Caco-2 (cell line): ENCODE measurements at regions not wholly inside any gene's neighbourhood (a gene's known extent, or its start where the extent isn't known, plus 50 kb on each side); places are given as distances from the start of the nearest gene placed in this dataset.

Source experiments
- BruUV-seq: library from RNA; stranded (reverse); fragments of 400-500 nt; replicated peaks from 2 replicates; lab custom pipeline; 2021; lab: Mats Ljungman, UMichigan
- CTCF ChIA-PET: fragments of 300-600 bp; sonication (Branson Sonifier 250); formaldehyde crosslinking; loops from one replicate; lab custom pipeline; 2022; ENCODE audit warnings: antibody characterized with exemption; lab: Charles Lee
- POLR2A ChIA-PET: fragments of 300-600 bp; sonication (Branson Sonifier 250); formaldehyde crosslinking; loops from one replicate; lab custom pipeline; 2022; ENCODE audit warnings: antibody characterized with exemption; lab: Charles Lee
- DNase-seq, 2 experiments: peaks; one replicate each; pipeline versions ENCODE4 v3.0.0 to v3.0.0-alpha.2; 2020 to 2022
- H3K27me3 ChIP-seq: replicated peaks from 2 replicates; pipeline ENCODE4 v1.6.0; 2011; ENCODE audit warnings: low read length; ENCODE audit not compliant: control insufficient read depth, insufficient read depth
- H3K36me3 ChIP-seq: 2 replicates; pipeline ENCODE4 v1.5.1; 2011; ENCODE audit warnings: low read length; ENCODE audit not compliant: control insufficient read depth, insufficient read depth
- H3K4me1 ChIP-seq: fragments of 250-450 bp; sonication (Bioruptor Pico); 2 replicates; pipeline ENCODE4 v1.5.1; 2020; ENCODE audit warnings: mild to moderate bottlenecking
- H3K4me3 ChIP-seq: 2 replicates; pipeline ENCODE4 v1.5.1; 2011; ENCODE audit warnings: low read depth, mild to moderate bottlenecking, control low read depth, low read length
- H3K9me3 ChIP-seq: fragments of 250-450 bp; sonication (Bioruptor Pico); 2 replicates; pipeline ENCODE4 v1.5.1; 2020; ENCODE audit warnings: mild to moderate bottlenecking, moderate library complexity
- H3K27ac Mint-ChIP-seq: one replicate; pipeline ENCODE4 v1.8.0; 2022; ENCODE audit warnings: mixed read lengths; ENCODE audit not compliant: unreplicated experiment
- H3K27me3 Mint-ChIP-seq: one replicate; pipeline ENCODE4 v1.8.0; 2022; ENCODE audit warnings: mixed read lengths; ENCODE audit not compliant: insufficient read depth, unreplicated experiment
- H3K36me3 Mint-ChIP-seq: one replicate; pipeline ENCODE4 v1.8.0; 2022; ENCODE audit warnings: mild to moderate bottlenecking, mixed read lengths; ENCODE audit not compliant: insufficient read depth, unreplicated experiment
- H3K4me1 Mint-ChIP-seq: one replicate; pipeline ENCODE4 v1.8.0; 2022; ENCODE audit warnings: low read depth, mixed read lengths; ENCODE audit not compliant: unreplicated experiment
- H3K4me3 Mint-ChIP-seq: one replicate; pipeline ENCODE4 v1.8.0; 2022; ENCODE audit warnings: mild to moderate bottlenecking, moderate library complexity, mixed read lengths; ENCODE audit not compliant: unreplicated experiment
- H3K9me3 Mint-ChIP-seq: one replicate; pipeline ENCODE4 v1.8.0; 2022; ENCODE audit warnings: mixed read lengths; ENCODE audit not compliant: unreplicated experiment
- CTCF ChIP-seq, 2 experiments: fragments of 200-600 bp in 1 of 2; IDR thresholded peaks; 1 replicate in 1 of 2; 2 replicates in 1 of 2; pipeline versions ENCODE4 v1.5.1 to v1.8.0; 2011 to 2022; ENCODE audit warnings: antibody characterized with exemption in 1 of 2, control low read depth in 1 of 2, inconsistent platforms in 1 of 2, low read depth in 1 of 2, low read length in 1 of 2, mild to moderate bottlenecking in 1 of 2, moderate library complexity in 1 of 2; ENCODE audit not compliant: insufficient read depth in 1 of 2, severe bottlenecking in 1 of 2, unreplicated experiment in 1 of 2
- intact Hi-C: fragments of 100-400 bp; cut with micrococcal nuclease; formaldehyde crosslinking; loops from one replicate; pipeline ENCODE4 v1.10.0; 2022; ENCODE audit not compliant: unreplicated experiment

GRCh38 chr21:19045876-19046275 lies 642.3 kb upstream of the TMPRSS15 start:
- Histone ChIP-seq H3K36me3 (no peaks in the 10 kb centered on the region), H3K27me3 (no peaks in the 10 kb centered on the region), H3K4me3 (no peak overlapping the region), H3K9me3 (no peaks in the 10 kb centered on the region), H3K4me1 (peaks cover 18% of the 10 kb centered on the region)
- Mint-ChIP-seq H3K4me1 (peaks cover 18% of the 10 kb centered on the region), H3K27me3 (no peaks in the 10 kb centered on the region), H3K9me3 (peaks cover 13% of the 10 kb centered on the region), H3K27ac (no peak overlapping the region), H3K4me3 (no peak overlapping the region), H3K36me3 (peaks cover 4% of the 10 kb centered on the region)
- intact Hi-C loops: no loop called here
- DNase-seq: no peak
- POLR2A ChIA-PET: no interaction called here
- CTCF ChIA-PET: no interaction called here
- no peak for TF ChIP-seq CTCF (IDR thresholded peaks at IDR 0.05; ENCODE audit: insufficient read depth in 1 of 2, low read depth in 1 of 2, low read length in 1 of 2, severe bottlenecking in 1 of 2, unreplicated experiment in 1 of 2)
- BruUV-seq: no TSS peak

- no peak for TF ChIP-seq CTCF (IDR thresholded peaks at IDR 0.05; ENCODE audit: insufficient read depth in 1 of 2, low read depth in 1 of 2, low read length in 1 of 2, severe bottlenecking in 1 of 2, unreplicated experiment in 1 of 2)
- Mint-ChIP-seq H3K36me3 (peaks cover 4% of the 10 kb centered on the region), H3K4me1 (peaks cover 18% of the 10 kb centered on the region), H3K4me3 (peak overlapping the region; percentile 1), H3K27me3 (no peaks in the 10 kb centered on the region), H3K9me3 (peaks cover 10% of the 10 kb centered on the region), H3K27ac (no peak overlapping the region)
- Histone ChIP-seq H3K9me3 (no peaks in the 10 kb centered on the region), H3K36me3 (no peaks in the 10 kb centered on the region), H3K27me3 (no peaks in the 10 kb centered on the region), H3K4me3 (no peak overlapping the region), H3K4me1 (peaks cover 18% of the 10 kb centered on the region)
- ChIA-PET POLR2A (no interaction called here), CTCF (no interaction called here)
- peak; percentile 36 to 63 for DNase-seq
- intact Hi-C loops: no loop called here
- BruUV-seq: no TSS peak
Observed at GRCh38 chr21:19048098-19048672, 644.6 kb upstream of the TMPRSS15 start.

GRCh38 chr21:19049567-19049966 lies 646.0 kb upstream of the TMPRSS15 start:
- Mint-ChIP-seq H3K9me3 (peaks cover 10% of the 10 kb centered on the region), H3K27me3 (no peaks in the 10 kb centered on the region), H3K36me3 (peaks cover 4% of the 10 kb centered on the region), H3K27ac (no peak overlapping the region), H3K4me3 (no peak overlapping the region), H3K4me1 (peaks cover 18% of the 10 kb centered on the region)
- Histone ChIP-seq H3K4me1 (peaks cover 18% of the 10 kb centered on the region), H3K4me3 (no peak overlapping the region), H3K27me3 (no peaks in the 10 kb centered on the region), H3K9me3 (no peaks in the 10 kb centered on the region), H3K36me3 (no peaks in the 10 kb centered on the region)
- ChIA-PET POLR2A (no interaction called here), CTCF (no interaction called here)
- no peak for TF ChIP-seq CTCF (IDR thresholded peaks at IDR 0.05; ENCODE audit: insufficient read depth in 1 of 2, low read depth in 1 of 2, low read length in 1 of 2, severe bottlenecking in 1 of 2, unreplicated experiment in 1 of 2)
- intact Hi-C loops: no loop called here
- DNase-seq: no peak
- BruUV-seq: no TSS peak
